A673 (cell line): ENCODE measurements at regions not wholly inside any gene's neighbourhood (a gene's known extent, or its start where the extent isn't known, plus 50 kb on each side); places are given as distances from the start of the nearest gene placed in this dataset.

Source experiments
- BruUV-seq: library from RNA; stranded (reverse); fragments of 400-500 nt; replicated peaks from 2 replicates; lab custom pipeline; 2021; lab: Mats Ljungman, UMichigan
- CTCF ChIA-PET: fragments of 300-600 bp; sonication (Branson Sonifier 250); formaldehyde crosslinking; loops from one replicate; lab custom pipeline; 2022; ENCODE audit warnings: antibody characterized with exemption; lab: Charles Lee
- POLR2A ChIA-PET: fragments of 300-600 bp; sonication (Branson Sonifier 250); formaldehyde crosslinking; loops from one replicate; lab custom pipeline; 2022; ENCODE audit warnings: antibody characterized with exemption; ENCODE audit not compliant: low non-redundant PET; lab: Charles Lee
- DNase-seq: peaks from one replicate; pipeline ENCODE4 v3.0.0-alpha.2; 2015; ENCODE audit warnings: low spot score
- H3K27ac ChIP-seq: fragments of 200-600 bp; sonication (generic); 2 replicates; pipeline ENCODE4 v1.5.1; 2016; ENCODE audit warnings: mixed run types, low read depth, mild to moderate bottlenecking, mixed read lengths, antibody characterized with exemption, low read length; ENCODE audit not compliant: poor library complexity, severe bottlenecking
- H3K27me3 ChIP-seq: fragments of 200-600 bp; sonication (generic); replicated peaks from 2 replicates; pipeline ENCODE4 v1.6.1; 2017; ENCODE audit warnings: mixed run types, low read depth, mild to moderate bottlenecking, mixed read lengths, antibody characterized with exemption, low read length; ENCODE audit not compliant: insufficient read depth, poor library complexity
- H3K36me3 ChIP-seq: fragments of 200-600 bp; sonication (generic); 2 replicates; pipeline ENCODE4 v1.6.1; 2016; ENCODE audit warnings: mixed run types, mild to moderate bottlenecking, mixed read lengths, antibody characterized with exemption, low read length; ENCODE audit not compliant: insufficient read depth, poor library complexity, severe bottlenecking
- H3K4me1 ChIP-seq: fragments of 200-600 bp; sonication (generic); 2 replicates; pipeline ENCODE4 v1.6.1; 2017; ENCODE audit warnings: mixed run types, mild to moderate bottlenecking, mixed read lengths, antibody characterized with exemption, low read length; ENCODE audit not compliant: insufficient read depth, poor library complexity, severe bottlenecking
- H3K4me3 ChIP-seq: fragments of 200-600 bp; sonication (generic); 2 replicates; pipeline ENCODE4 v1.5.1; 2016; ENCODE audit warnings: low read depth, mixed run types, mild to moderate bottlenecking, mixed read lengths, low read length; ENCODE audit not compliant: poor library complexity, severe bottlenecking
- H3K9me3 ChIP-seq: fragments of 200-600 bp; sonication (generic); 2 replicates; pipeline ENCODE4 v1.6.1; 2016; ENCODE audit warnings: mixed run types, low read depth, mild to moderate bottlenecking, mixed read lengths, antibody characterized with exemption, low read length; ENCODE audit not compliant: poor library complexity, severe bottlenecking
- EZH2 ChIP-seq: fragments of 200-600 bp; sonication (generic); IDR thresholded peaks from 2 replicates; pipeline ENCODE4 v1.6.1; 2017; ENCODE audit warnings: borderline replicate concordance, low read depth, mild to moderate bottlenecking, mixed read lengths, antibody characterized with exemption, low read length; ENCODE audit not compliant: poor library complexity, severe bottlenecking
- intact Hi-C: fragments of 100-400 bp; cut with micrococcal nuclease; formaldehyde crosslinking; loops from one replicate; pipeline ENCODE4 v1.10.0; 2022; ENCODE audit not compliant: unreplicated experiment
- TF ChIP-seq, protein P1 (sequence below): fragments of 300-800, 200-600 bp; sonication (generic); conservative IDR thresholded peaks from 2 replicates; pipeline ENCODE4 v1.5.1; 2017; ENCODE audit warnings: low read depth, mild to moderate bottlenecking, antibody characterized with exemption, low read length, moderate library complexity, mixed read lengths

DNA sequence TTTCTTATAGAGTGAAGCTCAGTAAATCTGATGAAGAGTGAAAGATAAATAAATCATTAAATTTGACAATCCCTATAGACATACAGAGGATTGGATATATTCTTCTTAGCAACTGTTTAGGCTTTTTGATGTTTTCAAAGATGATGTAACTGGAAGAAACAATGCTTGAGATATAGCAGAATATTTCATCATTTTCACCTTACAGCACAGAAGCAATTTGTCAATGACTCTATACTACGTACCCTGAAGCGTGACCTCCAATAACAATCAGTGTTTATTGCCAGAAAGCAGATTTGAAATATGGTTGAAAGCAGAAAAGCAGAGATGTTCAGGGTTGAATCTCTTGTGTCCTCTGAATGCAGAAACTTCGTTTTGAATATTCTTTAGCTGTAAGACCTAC is 228.4 kb downstream of the DTHD1 start:
- intact Hi-C loops, result no loop called here
- no peak for TF ChIP-seq EZH2
- TF ChIP-seq, protein P1, sequence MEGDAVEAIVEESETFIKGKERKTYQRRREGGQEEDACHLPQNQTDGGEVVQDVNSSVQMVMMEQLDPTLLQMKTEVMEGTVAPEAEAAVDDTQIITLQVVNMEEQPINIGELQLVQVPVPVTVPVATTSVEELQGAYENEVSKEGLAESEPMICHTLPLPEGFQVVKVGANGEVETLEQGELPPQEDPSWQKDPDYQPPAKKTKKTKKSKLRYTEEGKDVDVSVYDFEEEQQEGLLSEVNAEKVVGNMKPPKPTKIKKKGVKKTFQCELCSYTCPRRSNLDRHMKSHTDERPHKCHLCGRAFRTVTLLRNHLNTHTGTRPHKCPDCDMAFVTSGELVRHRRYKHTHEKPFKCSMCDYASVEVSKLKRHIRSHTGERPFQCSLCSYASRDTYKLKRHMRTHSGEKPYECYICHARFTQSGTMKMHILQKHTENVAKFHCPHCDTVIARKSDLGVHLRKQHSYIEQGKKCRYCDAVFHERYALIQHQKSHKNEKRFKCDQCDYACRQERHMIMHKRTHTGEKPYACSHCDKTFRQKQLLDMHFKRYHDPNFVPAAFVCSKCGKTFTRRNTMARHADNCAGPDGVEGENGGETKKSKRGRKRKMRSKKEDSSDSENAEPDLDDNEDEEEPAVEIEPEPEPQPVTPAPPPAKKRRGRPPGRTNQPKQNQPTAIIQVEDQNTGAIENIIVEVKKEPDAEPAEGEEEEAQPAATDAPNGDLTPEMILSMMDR, result no peak
- BruUV-seq, result no TSS peak
- no peak for DNase-seq
- H3K4me1 ChIP-seq, result no peaks in the 10 kb centered on the region
- no peak overlapping the region for H3K27ac ChIP-seq
- H3K4me3 ChIP-seq, result no peak overlapping the region
- no peaks in the 10 kb centered on the region for H3K27me3 ChIP-seq
- POLR2A ChIA-PET, result no interaction called here
- H3K9me3 ChIP-seq, result no peaks in the 10 kb centered on the region
- CTCF ChIA-PET, result no interaction called here
- no peaks in the 10 kb centered on the region for H3K36me3 ChIP-seq

DNA sequence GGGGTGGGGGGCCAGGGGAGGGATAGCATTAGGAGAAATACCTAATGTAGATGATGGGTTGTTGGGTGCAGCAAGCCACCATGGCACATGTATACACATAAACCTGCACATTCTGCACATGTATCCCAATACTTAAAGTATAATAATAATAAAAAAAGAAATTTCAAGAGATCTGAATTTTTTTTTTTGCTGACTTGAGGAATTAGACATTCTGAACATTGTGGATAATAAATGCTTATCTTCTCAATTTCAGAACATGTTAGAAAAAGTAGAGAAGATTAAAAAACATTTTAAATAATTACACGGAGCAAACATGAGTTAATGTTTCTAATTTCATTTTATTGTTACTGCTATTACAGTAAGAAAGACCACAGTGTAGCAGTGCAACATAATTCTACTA is 230.4 kb downstream of the DTHD1 start:
- CTCF ChIA-PET, result no interaction called here
- Histone ChIP-seq H3K27ac (no peak overlapping the region), H3K36me3 (no peaks in the 10 kb centered on the region), H3K27me3 (no peaks in the 10 kb centered on the region), H3K4me1 (no peaks in the 10 kb centered on the region), H3K9me3 (no peaks in the 10 kb centered on the region), H3K4me3 (no peak overlapping the region)
- BruUV-seq, result no TSS peak
- DNase-seq, result no peak
- POLR2A ChIA-PET, result no interaction called here
- intact Hi-C loops, result no loop called here
- TF ChIP-seq, protein P1, result no peak
- TF ChIP-seq EZH2, result no peak

DNA sequence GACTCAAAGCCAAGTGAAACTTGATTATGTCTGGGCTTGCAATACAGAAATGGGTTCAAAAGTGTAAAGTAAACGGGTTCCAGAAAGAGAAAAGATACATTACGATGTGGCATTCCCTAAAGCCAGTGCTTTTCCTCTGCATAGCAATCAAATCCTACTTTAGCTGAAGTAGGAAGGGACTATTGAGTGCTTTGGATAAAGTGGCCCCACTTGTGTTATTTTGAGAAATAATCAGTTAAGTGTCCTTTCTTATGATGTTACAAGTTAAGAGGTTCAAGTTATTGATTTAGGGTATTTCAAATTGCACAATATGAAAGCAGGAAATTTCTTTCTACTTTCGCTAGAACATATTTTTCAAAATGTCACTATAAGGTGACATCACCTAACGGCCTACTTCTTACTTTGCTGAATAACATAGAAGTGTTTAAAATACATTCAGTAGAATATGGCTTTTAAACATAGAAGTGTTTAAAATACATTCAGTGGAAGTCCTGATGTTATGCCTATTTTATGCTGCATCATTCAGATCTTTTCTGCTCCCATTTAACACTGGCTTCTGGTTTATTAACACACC is 235.2 kb downstream of the DTHD1 start:
- DNase-seq, result no peak
- Histone ChIP-seq H3K4me1 (no peaks in the 10 kb centered on the region), H3K36me3 (no peaks in the 10 kb centered on the region), H3K27me3 (no peaks in the 10 kb centered on the region), H3K4me3 (no peak overlapping the region), H3K9me3 (peaks cover 11% of the 10 kb centered on the region), H3K27ac (no peak overlapping the region)
- CTCF ChIA-PET, result no interaction called here
- POLR2A ChIA-PET, result no interaction called here
- intact Hi-C loops, result no loop called here
- TF ChIP-seq, protein P1, result no peak
- no peak for TF ChIP-seq EZH2
- BruUV-seq, result no TSS peak
